Brain microvascular endothelial cell (primary cell): ENCODE measurements at regions not wholly inside any gene's neighbourhood (a gene's known extent, or its start where the extent isn't known, plus 50 kb on each side); places are given as distances from the start of the nearest gene placed in this dataset.

ENCODE experiments used
- DNase-seq: peaks from one replicate; pipeline ENCODE4 v3.0.0-alpha.2; 2020
- H3K27ac ChIP-seq: fragments of 250-450 bp; sonication (Bioruptor Pico); 2 replicates; pipeline ENCODE4 v1.5.1; 2020; ENCODE audit warnings: mild to moderate bottlenecking, moderate library complexity
- H3K27me3 ChIP-seq: fragments of 250-450 bp; sonication (Bioruptor Pico); replicated peaks from 2 replicates; pipeline ENCODE4 v1.5.1; 2020; ENCODE audit warnings: mild to moderate bottlenecking
- H3K36me3 ChIP-seq: fragments of 250-450 bp; sonication (Bioruptor Pico); replicated peaks from 2 replicates; pipeline ENCODE4 v1.5.1; 2020; ENCODE audit warnings: mild to moderate bottlenecking
- H3K4me3 ChIP-seq: 2 replicates; pipeline ENCODE4 v1.5.1; 2011; ENCODE audit warnings: low read depth, mild to moderate bottlenecking, control low read depth, low read length, moderate library complexity
- in situ Hi-C: cut with HindIII; loops from 2 replicates; pipeline ENCODE4 v1.10.0; 2017; ENCODE audit warnings: low sequenced_read_pairs, low pct_ligation_motif_present
- TF ChIP-seq, protein P1 (sequence below): IDR thresholded peaks from 2 replicates; pipeline ENCODE4 v1.5.1; 2011; ENCODE audit warnings: low read depth, mild to moderate bottlenecking, moderate library complexity, low read length, control low read depth, inconsistent platforms; ENCODE audit errors: missing control alignments

DNA sequence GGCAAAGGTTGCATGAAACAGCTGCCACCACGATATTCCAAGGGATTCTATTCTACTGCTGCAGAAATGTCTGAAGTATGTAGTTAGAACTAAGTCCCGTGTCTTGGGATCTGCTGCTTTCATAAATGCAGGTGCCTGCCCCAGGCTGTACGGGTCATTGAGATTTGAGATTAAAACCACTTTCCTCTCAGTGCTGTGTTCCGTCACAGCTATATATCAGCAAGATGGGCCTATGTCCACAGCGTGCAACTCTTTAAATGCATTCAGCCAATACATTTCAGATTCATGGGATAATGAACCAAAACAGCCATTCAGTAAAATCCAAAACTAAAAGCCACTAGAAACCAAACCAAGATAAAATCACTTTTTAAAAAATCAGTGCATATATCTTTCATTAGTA lies 107.3 kb upstream of the LUZP2 start:
- H3K27me3 ChIP-seq, result no peaks in the 10 kb centered on the region
- H3K4me3 ChIP-seq, result no peak overlapping the region
- no peak for DNase-seq
- TF ChIP-seq, protein P1, sequence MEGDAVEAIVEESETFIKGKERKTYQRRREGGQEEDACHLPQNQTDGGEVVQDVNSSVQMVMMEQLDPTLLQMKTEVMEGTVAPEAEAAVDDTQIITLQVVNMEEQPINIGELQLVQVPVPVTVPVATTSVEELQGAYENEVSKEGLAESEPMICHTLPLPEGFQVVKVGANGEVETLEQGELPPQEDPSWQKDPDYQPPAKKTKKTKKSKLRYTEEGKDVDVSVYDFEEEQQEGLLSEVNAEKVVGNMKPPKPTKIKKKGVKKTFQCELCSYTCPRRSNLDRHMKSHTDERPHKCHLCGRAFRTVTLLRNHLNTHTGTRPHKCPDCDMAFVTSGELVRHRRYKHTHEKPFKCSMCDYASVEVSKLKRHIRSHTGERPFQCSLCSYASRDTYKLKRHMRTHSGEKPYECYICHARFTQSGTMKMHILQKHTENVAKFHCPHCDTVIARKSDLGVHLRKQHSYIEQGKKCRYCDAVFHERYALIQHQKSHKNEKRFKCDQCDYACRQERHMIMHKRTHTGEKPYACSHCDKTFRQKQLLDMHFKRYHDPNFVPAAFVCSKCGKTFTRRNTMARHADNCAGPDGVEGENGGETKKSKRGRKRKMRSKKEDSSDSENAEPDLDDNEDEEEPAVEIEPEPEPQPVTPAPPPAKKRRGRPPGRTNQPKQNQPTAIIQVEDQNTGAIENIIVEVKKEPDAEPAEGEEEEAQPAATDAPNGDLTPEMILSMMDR, result no peak
- H3K27ac ChIP-seq, result no peak overlapping the region
- in situ Hi-C loops, result no loop called here
- H3K36me3 ChIP-seq, result no peaks in the 10 kb centered on the region

DNA sequence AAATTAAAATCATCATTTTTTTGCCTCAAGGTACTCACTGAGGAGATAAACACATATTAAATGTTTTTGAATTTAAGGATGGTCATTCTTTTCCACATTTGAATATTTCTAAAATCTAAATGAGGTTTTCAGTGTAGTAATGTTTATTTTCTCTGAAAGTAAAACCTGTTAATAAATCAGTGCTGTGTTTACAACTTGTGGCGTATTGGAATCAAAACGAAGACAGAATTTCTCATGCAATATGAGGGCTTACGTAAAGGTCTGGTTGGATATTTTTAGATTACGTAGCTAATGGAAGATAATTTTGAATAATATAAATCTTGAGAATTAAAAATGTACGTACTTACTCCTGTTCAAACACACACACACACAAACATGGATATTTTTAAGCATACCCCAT lies 106.8 kb upstream of the LUZP2 start:
- H3K36me3 ChIP-seq, result no peaks in the 10 kb centered on the region
- in situ Hi-C loops, result no loop called here
- no peak overlapping the region for H3K4me3 ChIP-seq
- H3K27ac ChIP-seq, result no peak overlapping the region
- TF ChIP-seq, protein P1, result no peak
- DNase-seq, result no peak
- H3K27me3 ChIP-seq, result no peaks in the 10 kb centered on the region

DNA sequence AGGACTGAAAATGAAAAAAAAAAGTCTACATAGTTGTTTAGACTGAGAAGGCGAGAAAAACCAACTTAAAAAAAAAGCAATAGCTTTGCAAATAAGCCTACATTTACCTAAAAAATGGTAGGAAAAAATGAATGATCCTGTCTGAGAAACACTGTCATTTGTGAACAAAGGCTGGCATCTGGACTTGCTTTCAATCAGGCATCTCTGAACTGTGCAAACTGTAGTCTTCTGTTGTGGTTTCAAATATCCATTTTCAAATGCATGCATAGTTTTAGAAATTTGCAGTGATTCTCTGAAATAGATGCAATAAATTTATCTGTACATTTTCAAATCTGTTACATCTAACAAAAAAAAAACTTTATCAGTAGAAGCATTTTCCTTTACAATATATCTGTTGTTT lies 106.1 kb upstream of the LUZP2 start:
- Histone ChIP-seq H3K27me3 (no peaks in the 10 kb centered on the region), H3K4me3 (no peak overlapping the region), H3K36me3 (no peaks in the 10 kb centered on the region), H3K27ac (no peak overlapping the region)
- in situ Hi-C loops, result no loop called here
- no peak for DNase-seq
- TF ChIP-seq, protein P1, result no peak

DNA sequence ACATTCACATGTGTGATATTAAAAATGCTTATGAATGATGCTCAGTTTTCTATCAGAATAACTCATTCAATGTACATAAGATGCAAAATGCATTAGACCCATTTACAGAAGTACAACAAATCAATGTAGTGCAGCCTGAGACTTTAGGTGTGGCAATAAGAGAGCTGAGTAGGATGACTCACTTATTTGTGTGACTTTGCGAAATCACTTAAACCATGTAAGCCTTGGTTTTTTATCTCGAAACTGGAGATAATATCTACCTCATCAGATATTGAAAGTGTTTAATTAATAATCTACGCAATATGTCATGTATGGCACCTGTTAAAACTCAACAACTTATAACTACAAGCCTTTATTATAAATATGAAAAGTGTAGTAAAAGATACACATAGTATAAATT lies 105.7 kb upstream of the LUZP2 start:
- in situ Hi-C loops, result no loop called here
- H3K4me3 ChIP-seq, result no peak overlapping the region
- DNase-seq, result peak; percentile 59
- no peak overlapping the region for H3K27ac ChIP-seq
- H3K36me3 ChIP-seq, result no peaks in the 10 kb centered on the region
- H3K27me3 ChIP-seq, result no peaks in the 10 kb centered on the region
- TF ChIP-seq, protein P1, result no peak

DNA sequence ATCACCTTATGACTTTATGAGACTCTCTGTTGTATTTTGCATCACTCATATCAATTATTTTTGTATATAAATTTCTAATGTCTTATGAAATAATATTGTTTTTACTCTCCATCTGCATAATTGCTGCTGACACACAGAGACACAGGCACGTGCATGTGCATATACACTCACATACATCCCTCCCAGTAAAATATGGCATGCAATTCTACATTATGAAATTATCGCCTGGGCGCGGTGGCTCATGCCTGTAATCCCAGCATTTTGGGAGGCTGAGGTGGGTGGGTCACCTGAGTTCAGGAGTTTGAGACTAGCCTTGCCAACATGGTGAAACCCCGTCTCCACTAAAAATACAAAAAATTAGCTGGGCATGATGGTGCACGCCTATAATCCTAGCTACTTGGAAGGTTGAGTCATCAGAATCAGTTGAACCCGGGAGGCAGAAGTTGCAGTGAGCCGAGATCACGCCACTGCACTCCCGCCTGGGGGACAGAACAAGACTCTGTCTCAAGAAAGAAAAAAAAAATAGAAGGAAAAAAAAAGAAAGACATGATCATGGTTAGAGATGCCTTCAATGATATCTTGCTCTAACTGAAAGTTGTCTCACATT lies 96.7 kb upstream of the LUZP2 start:
- no peaks in the 10 kb centered on the region for H3K27me3 ChIP-seq
- DNase-seq, result no peak
- in situ Hi-C loops, result no loop called here
- H3K27ac ChIP-seq, result no peak overlapping the region
- TF ChIP-seq, protein P1, result no peak
- no peaks in the 10 kb centered on the region for H3K36me3 ChIP-seq
- no peak overlapping the region for H3K4me3 ChIP-seq

DNA sequence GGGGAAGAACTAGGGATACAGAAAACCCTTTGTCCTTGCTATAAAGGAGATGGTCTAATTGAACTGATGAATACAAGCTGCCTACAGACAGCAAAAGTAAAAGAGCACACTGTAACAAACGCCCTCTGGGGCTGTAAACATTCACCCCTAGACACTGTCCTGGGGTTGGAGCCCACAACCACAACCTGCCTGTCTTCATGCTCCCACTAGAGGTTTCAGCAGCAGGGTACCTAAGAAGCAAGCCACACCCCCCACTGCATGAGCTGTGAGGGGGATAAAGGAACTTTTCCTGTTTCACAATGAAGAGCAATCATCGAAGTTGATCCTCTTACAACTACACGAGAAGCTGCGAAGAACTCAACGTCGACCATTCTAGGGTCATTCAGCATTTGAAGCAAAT lies 90.5 kb upstream of the LUZP2 start:
- Histone ChIP-seq H3K27me3 (no peaks in the 10 kb centered on the region), H3K27ac (no peak overlapping the region), H3K4me3 (no peak overlapping the region), H3K36me3 (no peaks in the 10 kb centered on the region)
- in situ Hi-C loops, result no loop called here
- no peak for DNase-seq
- TF ChIP-seq, protein P1, result no peak
